Keratinocyte (primary cell): ENCODE measurements at regions not wholly inside any gene's neighbourhood (a gene's known extent, or its start where the extent isn't known, plus 50 kb on each side); places are given as distances from the start of the nearest gene placed in this dataset.

Source experiments
- DNase-seq: peaks from one replicate; pipeline ENCODE4 v3.0.0-alpha.2; 2011; ENCODE audit warnings: low read depth, missing footprints, low spot score
- FAIRE-seq: peaks from 2 replicates; lab custom pipeline; 2011; peaks lifted over from hg19 to GRCh38; lab: Jason Lieb, UNC
- H2AFZ ChIP-seq: 2 replicates; pipeline ENCODE4 v1.6.0; 2012; ENCODE audit warnings: low read length, control low read depth, inconsistent platforms; ENCODE audit not compliant: control insufficient read depth
- H3K27ac ChIP-seq: 2 replicates; pipeline ENCODE4 v1.5.1; 2011; ENCODE audit warnings: low read length; ENCODE audit not compliant: control insufficient read depth, insufficient read depth
- H3K27me3 ChIP-seq: 3 replicates; pipeline ENCODE4 v1.6.0; 2011; ENCODE audit warnings: low read length; ENCODE audit not compliant: control insufficient read depth, insufficient read depth; ENCODE audit errors: extremely low read depth
- H3K36me3 ChIP-seq, 2 experiments: 2 replicates in 1 of 2; 3 replicates in 1 of 2; pipeline ENCODE4 v1.5.1; 2011; ENCODE audit warnings: low read length in 2 of 2, mild to moderate bottlenecking in 1 of 2; ENCODE audit not compliant: control insufficient read depth in 2 of 2, insufficient read depth in 2 of 2; ENCODE audit errors: extremely low read depth in 1 of 2
- H3K4me1 ChIP-seq: 3 replicates; pipeline ENCODE4 v1.5.1; 2011; ENCODE audit warnings: low read length; ENCODE audit not compliant: control insufficient read depth, insufficient read depth; ENCODE audit errors: extremely low read depth
- H3K4me2 ChIP-seq: 3 replicates; pipeline ENCODE4 v1.6.0; 2011; ENCODE audit warnings: low read depth, low read length; ENCODE audit not compliant: control insufficient read depth, insufficient read depth; ENCODE audit errors: extremely low read depth
- H3K4me3 ChIP-seq, 3 experiments: fragments of 200-600 bp in 1 of 3; sonication (generic) in 1 of 3; 2 replicates in 2 of 3; 3 replicates in 1 of 3; pipeline ENCODE4 v1.5.1; 2011 to 2016; ENCODE audit warnings: low read length in 3 of 3, mild to moderate bottlenecking in 3 of 3, control low read depth in 2 of 3, inconsistent platforms in 1 of 3, low read depth in 1 of 3, mixed read lengths in 1 of 3, mixed run types in 1 of 3, moderate library complexity in 1 of 3; ENCODE audit not compliant: control insufficient read depth in 2 of 3, insufficient read depth in 2 of 3; ENCODE audit errors: extremely low read depth in 1 of 3
- H3K79me2 ChIP-seq: 2 replicates; pipeline ENCODE4 v1.6.0; 2012; ENCODE audit warnings: low read length; ENCODE audit not compliant: control insufficient read depth, insufficient read depth
- H3K9ac ChIP-seq: 3 replicates; pipeline ENCODE4 v1.6.0; 2011; ENCODE audit warnings: low read length; ENCODE audit not compliant: control insufficient read depth, insufficient read depth; ENCODE audit errors: extremely low read depth
- H3K9me1 ChIP-seq: 3 replicates; pipeline ENCODE4 v1.6.0; 2011; ENCODE audit warnings: low read length; ENCODE audit not compliant: control insufficient read depth, insufficient read depth; ENCODE audit errors: extremely low read depth
- H3K9me3 ChIP-seq: 2 replicates; pipeline ENCODE4 v1.5.1; 2012; ENCODE audit warnings: low read depth, low read length; ENCODE audit not compliant: control insufficient read depth
- H4K20me1 ChIP-seq: 3 replicates; pipeline ENCODE4 v1.6.0; 2011; ENCODE audit warnings: low read length; ENCODE audit not compliant: control insufficient read depth, insufficient read depth; ENCODE audit errors: extremely low read depth
- CTCF ChIP-seq, 3 experiments: IDR thresholded peaks in 1 of 3; conservative IDR thresholded peaks in 1 of 3; optimal IDR thresholded peaks in 1 of 3; 2 replicates in 2 of 3; 3 replicates in 1 of 3; pipeline versions ENCODE3 to v1.5.1; 2011; ENCODE audit warnings: low read length in 3 of 3, mild to moderate bottlenecking in 3 of 3, moderate library complexity in 2 of 3, control low read depth in 1 of 3, inconsistent platforms in 1 of 3; ENCODE audit not compliant: insufficient read depth in 2 of 3; ENCODE audit errors: extremely low read depth in 1 of 3
- EZH2 ChIP-seq: IDR thresholded peaks from one replicate; pipeline ENCODE4 v1.6.1; 2012; ENCODE audit warnings: inconsistent platforms, mild to moderate bottlenecking, low read length, moderate library complexity
- dilution Hi-C: fragments of 300-500 bp; cut with MboI; formaldehyde crosslinking; loops from one replicate; pipeline ENCODE4 v1.7.0; 2020; ENCODE audit warnings: low sequenced_read_pairs; ENCODE audit not compliant: extremely low pct_ligation_motif_present

- dilution Hi-C loops: no loop called here
- no peak for DNase-seq
- Histone ChIP-seq H3K9ac (no peak overlapping the region), H3K27me3 (no peaks in the 10 kb centered on the region), H3K9me1 (no peaks in the 10 kb centered on the region), H3K27ac (no peak overlapping the region), H3K4me3 (no peak overlapping the region), H3K4me1 (no peaks in the 10 kb centered on the region), H4K20me1 (no peaks in the 10 kb centered on the region), H2AFZ (no peak overlapping the region), H3K36me3 (no peaks in the 10 kb centered on the region), H3K4me2 (no peak overlapping the region), H3K9me3 (no peaks in the 10 kb centered on the region), H3K79me2 (no peaks in the 10 kb centered on the region)
- no peak for FAIRE-seq
- TF ChIP-seq EZH2: no peak
- TF ChIP-seq CTCF (optimal IDR thresholded peaks at IDR 0.05 in 1 of 3, IDR thresholded peaks at IDR 0.05 in 1 of 3, conservative IDR thresholded peaks at IDR 0.05 in 1 of 3; ENCODE audit: extremely low read depth in 1 of 3, insufficient read depth in 2 of 3, low read length in 3 of 3): no peak
Observed at GRCh38 chr2:19702267-19702666, 199.5 kb downstream of the TTC32 start.

DNA sequence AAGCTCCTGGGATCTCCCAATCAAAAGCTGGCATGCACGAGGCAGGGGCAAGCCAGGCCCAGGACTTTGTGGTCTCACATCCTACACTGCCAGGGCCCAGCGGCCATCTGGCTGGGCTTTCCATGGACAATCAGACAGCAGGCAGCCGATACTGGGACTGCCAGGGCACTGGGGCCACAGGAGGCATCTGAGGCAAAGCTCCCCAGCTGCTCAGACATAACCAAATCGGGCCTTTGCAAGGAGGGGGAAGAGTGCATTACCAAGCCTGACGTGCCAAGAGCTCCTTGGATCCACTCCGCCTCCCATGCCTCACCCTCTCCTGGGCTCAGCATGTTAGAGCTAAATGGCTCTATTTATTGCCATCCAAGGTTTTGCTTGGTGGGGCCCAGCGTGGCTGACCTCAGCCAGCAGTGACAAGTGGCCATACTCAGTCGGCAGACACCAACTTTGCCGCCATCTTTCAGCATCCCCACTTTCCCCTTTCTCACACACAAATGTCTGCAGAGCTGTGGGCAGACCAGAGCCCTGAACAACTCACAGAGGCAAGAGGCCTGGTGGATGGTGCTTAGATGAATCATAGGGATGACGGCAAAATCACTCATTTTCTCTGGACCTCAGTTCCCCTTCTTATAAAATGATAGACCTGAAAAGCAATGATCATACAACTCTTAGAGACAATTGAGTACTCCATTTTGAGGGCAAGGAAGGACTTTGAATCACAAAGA is 200.8 kb downstream of the TTC32 start:
- H3K9me3 ChIP-seq: no peaks in the 10 kb centered on the region
- FAIRE-seq (no peak), DNase-seq (no peak)
- H3K36me3 ChIP-seq: no peaks in the 10 kb centered on the region
- H3K4me3 ChIP-seq: no peak overlapping the region
- H3K79me2 ChIP-seq: no peaks in the 10 kb centered on the region
- no peak overlapping the region for H2AFZ ChIP-seq
- H3K27ac ChIP-seq: no peak overlapping the region
- H3K9ac ChIP-seq: no peak overlapping the region
- no peak for TF ChIP-seq CTCF (optimal IDR thresholded peaks at IDR 0.05 in 1 of 3, IDR thresholded peaks at IDR 0.05 in 1 of 3, conservative IDR thresholded peaks at IDR 0.05 in 1 of 3; ENCODE audit: extremely low read depth in 1 of 3, insufficient read depth in 2 of 3, low read length in 3 of 3)
- TF ChIP-seq EZH2: no peak
- no peaks in the 10 kb centered on the region for H3K27me3 ChIP-seq
- H4K20me1 ChIP-seq: no peaks in the 10 kb centered on the region
- no peak overlapping the region for H3K4me2 ChIP-seq
- dilution Hi-C loops: no loop called here
- no peaks in the 10 kb centered on the region for H3K9me1 ChIP-seq
- no peaks in the 10 kb centered on the region for H3K4me1 ChIP-seq
